Keratinocyte (primary cell): ENCODE measurements at regions not wholly inside any gene's neighbourhood (a gene's known extent, or its start where the extent isn't known, plus 50 kb on each side); places are given as distances from the start of the nearest gene placed in this dataset.
A peak's percentile ranks its signal among the peaks of the same experiment; 100 is the strongest.
"Not testable (repeated sequence)": the region's sequence is repeated elsewhere in the genome, so short reads cannot be mapped to it uniquely, and the experiment has no call there.

Experiments
- DNase-seq: peaks from one replicate; pipeline ENCODE4 v3.0.0-alpha.2; 2011; ENCODE audit warnings: low read depth, missing footprints, low spot score
- FAIRE-seq: peaks from 2 replicates; lab custom pipeline; 2011; peaks lifted over from hg19 to GRCh38; lab: Jason Lieb, UNC
- H2AFZ ChIP-seq: 2 replicates; pipeline ENCODE4 v1.6.0; 2012; ENCODE audit warnings: low read length, control low read depth, inconsistent platforms; ENCODE audit not compliant: control insufficient read depth
- H3K27ac ChIP-seq: 2 replicates; pipeline ENCODE4 v1.5.1; 2011; ENCODE audit warnings: low read length; ENCODE audit not compliant: control insufficient read depth, insufficient read depth
- H3K27me3 ChIP-seq: 3 replicates; pipeline ENCODE4 v1.6.0; 2011; ENCODE audit warnings: low read length; ENCODE audit not compliant: control insufficient read depth, insufficient read depth; ENCODE audit errors: extremely low read depth
- H3K36me3 ChIP-seq, 2 experiments: 2 replicates in 1 of 2; 3 replicates in 1 of 2; pipeline ENCODE4 v1.5.1; 2011; ENCODE audit warnings: low read length in 2 of 2, mild to moderate bottlenecking in 1 of 2; ENCODE audit not compliant: control insufficient read depth in 2 of 2, insufficient read depth in 2 of 2; ENCODE audit errors: extremely low read depth in 1 of 2
- H3K4me1 ChIP-seq: 3 replicates; pipeline ENCODE4 v1.5.1; 2011; ENCODE audit warnings: low read length; ENCODE audit not compliant: control insufficient read depth, insufficient read depth; ENCODE audit errors: extremely low read depth
- H3K4me2 ChIP-seq: 3 replicates; pipeline ENCODE4 v1.6.0; 2011; ENCODE audit warnings: low read depth, low read length; ENCODE audit not compliant: control insufficient read depth, insufficient read depth; ENCODE audit errors: extremely low read depth
- H3K4me3 ChIP-seq, 3 experiments: fragments of 200-600 bp in 1 of 3; sonication (generic) in 1 of 3; 2 replicates in 2 of 3; 3 replicates in 1 of 3; pipeline ENCODE4 v1.5.1; 2011 to 2016; ENCODE audit warnings: low read length in 3 of 3, mild to moderate bottlenecking in 3 of 3, control low read depth in 2 of 3, inconsistent platforms in 1 of 3, low read depth in 1 of 3, mixed read lengths in 1 of 3, mixed run types in 1 of 3, moderate library complexity in 1 of 3; ENCODE audit not compliant: control insufficient read depth in 2 of 3, insufficient read depth in 2 of 3; ENCODE audit errors: extremely low read depth in 1 of 3
- H3K79me2 ChIP-seq: 2 replicates; pipeline ENCODE4 v1.6.0; 2012; ENCODE audit warnings: low read length; ENCODE audit not compliant: control insufficient read depth, insufficient read depth
- H3K9ac ChIP-seq: 3 replicates; pipeline ENCODE4 v1.6.0; 2011; ENCODE audit warnings: low read length; ENCODE audit not compliant: control insufficient read depth, insufficient read depth; ENCODE audit errors: extremely low read depth
- H3K9me1 ChIP-seq: 3 replicates; pipeline ENCODE4 v1.6.0; 2011; ENCODE audit warnings: low read length; ENCODE audit not compliant: control insufficient read depth, insufficient read depth; ENCODE audit errors: extremely low read depth
- H3K9me3 ChIP-seq: 2 replicates; pipeline ENCODE4 v1.5.1; 2012; ENCODE audit warnings: low read depth, low read length; ENCODE audit not compliant: control insufficient read depth
- H4K20me1 ChIP-seq: 3 replicates; pipeline ENCODE4 v1.6.0; 2011; ENCODE audit warnings: low read length; ENCODE audit not compliant: control insufficient read depth, insufficient read depth; ENCODE audit errors: extremely low read depth
- EZH2 ChIP-seq: IDR thresholded peaks from one replicate; pipeline ENCODE4 v1.6.1; 2012; ENCODE audit warnings: inconsistent platforms, mild to moderate bottlenecking, low read length, moderate library complexity
- dilution Hi-C: fragments of 300-500 bp; cut with MboI; formaldehyde crosslinking; loops from one replicate; pipeline ENCODE4 v1.7.0; 2020; ENCODE audit warnings: low sequenced_read_pairs; ENCODE audit not compliant: extremely low pct_ligation_motif_present
- TF ChIP-seq, protein P1 (sequence below), 3 experiments: IDR thresholded peaks in 1 of 3; conservative IDR thresholded peaks in 1 of 3; optimal IDR thresholded peaks in 1 of 3; 2 replicates in 2 of 3; 3 replicates in 1 of 3; pipeline versions ENCODE3 to v1.5.1; 2011; ENCODE audit warnings: low read length in 3 of 3, mild to moderate bottlenecking in 3 of 3, moderate library complexity in 2 of 3, control low read depth in 1 of 3, inconsistent platforms in 1 of 3; ENCODE audit not compliant: insufficient read depth in 2 of 3; ENCODE audit errors: extremely low read depth in 1 of 3

DNA sequence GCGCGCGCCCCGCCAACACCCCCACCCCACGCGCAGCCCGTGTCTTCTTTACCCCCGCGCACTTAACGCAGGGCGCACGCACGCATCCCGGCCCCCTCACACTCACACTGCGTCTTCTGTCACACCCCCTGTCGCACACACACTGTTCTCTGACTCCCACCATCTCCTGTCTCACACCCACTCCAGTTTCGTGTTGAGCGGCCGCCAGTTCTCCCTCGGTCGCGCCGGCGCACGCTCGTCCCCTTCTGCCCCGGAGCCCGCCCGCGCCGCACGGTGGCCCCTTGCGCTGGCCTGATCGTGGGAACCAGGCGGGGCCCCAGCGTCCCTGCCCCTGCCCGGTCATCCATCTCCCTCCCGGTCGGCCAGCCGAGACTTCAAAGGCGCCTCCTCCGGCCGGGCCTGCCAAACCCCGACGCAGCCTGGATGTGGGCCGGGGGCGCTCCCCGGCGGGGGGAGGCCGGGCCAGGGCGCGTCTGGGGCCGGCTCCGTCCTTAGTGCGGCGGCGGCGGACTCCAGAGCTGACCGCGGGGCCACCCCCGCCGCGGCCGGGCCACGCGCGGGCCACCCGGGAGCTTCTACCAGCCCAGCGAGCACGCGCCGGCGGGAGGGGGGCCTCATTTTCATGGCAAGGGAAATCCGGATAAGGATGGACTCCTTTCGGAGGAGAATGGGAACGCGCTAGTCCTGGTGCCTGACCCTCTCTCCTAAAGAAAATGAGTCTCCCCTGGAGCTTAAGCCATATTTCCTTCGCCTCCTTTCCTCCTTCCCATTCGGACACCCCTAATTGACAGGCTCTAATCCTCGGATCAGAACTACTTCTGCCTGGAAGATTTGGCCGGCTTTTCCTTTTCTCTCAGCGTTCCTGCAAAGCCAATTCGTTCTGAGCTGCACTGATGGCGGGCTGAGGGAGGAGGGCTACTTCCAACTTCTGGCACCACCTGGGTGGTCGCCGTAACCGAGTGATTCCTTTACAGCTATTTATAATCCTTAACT is 82.0 kb upstream of the HMGA2 start:
- H3K9ac ChIP-seq: peak overlapping the region; percentile 80
- H3K27ac ChIP-seq: peak overlapping the region; percentile 54
- H3K4me3 ChIP-seq: peak overlapping the region; percentile 70 to 77 (median 71)
- H3K9me1 ChIP-seq: no peaks in the 10 kb centered on the region
- H3K4me2 ChIP-seq: peak overlapping the region; percentile 83
- FAIRE-seq: no peak
- dilution Hi-C loops: no loop called here
- H3K9me3 ChIP-seq: no peaks in the 10 kb centered on the region
- TF ChIP-seq, protein P1, sequence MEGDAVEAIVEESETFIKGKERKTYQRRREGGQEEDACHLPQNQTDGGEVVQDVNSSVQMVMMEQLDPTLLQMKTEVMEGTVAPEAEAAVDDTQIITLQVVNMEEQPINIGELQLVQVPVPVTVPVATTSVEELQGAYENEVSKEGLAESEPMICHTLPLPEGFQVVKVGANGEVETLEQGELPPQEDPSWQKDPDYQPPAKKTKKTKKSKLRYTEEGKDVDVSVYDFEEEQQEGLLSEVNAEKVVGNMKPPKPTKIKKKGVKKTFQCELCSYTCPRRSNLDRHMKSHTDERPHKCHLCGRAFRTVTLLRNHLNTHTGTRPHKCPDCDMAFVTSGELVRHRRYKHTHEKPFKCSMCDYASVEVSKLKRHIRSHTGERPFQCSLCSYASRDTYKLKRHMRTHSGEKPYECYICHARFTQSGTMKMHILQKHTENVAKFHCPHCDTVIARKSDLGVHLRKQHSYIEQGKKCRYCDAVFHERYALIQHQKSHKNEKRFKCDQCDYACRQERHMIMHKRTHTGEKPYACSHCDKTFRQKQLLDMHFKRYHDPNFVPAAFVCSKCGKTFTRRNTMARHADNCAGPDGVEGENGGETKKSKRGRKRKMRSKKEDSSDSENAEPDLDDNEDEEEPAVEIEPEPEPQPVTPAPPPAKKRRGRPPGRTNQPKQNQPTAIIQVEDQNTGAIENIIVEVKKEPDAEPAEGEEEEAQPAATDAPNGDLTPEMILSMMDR (optimal IDR thresholded peaks at IDR 0.05 in 1 of 3, IDR thresholded peaks at IDR 0.05 in 1 of 3, conservative IDR thresholded peaks at IDR 0.05 in 1 of 3; ENCODE audit: extremely low read depth in 1 of 3, insufficient read depth in 2 of 3, low read length in 3 of 3): peak in 1 of 3 experiments; percentile 1
- TF ChIP-seq EZH2: no peak
- H3K27me3 ChIP-seq: no peaks in the 10 kb centered on the region
- DNase-seq: no peak
- H3K4me1 ChIP-seq: peaks cover 15% of the 10 kb centered on the region
- no peaks in the 10 kb centered on the region for H3K36me3 ChIP-seq
- peak overlapping the region; percentile 81 for H2AFZ ChIP-seq
- H4K20me1 ChIP-seq: no peaks in the 10 kb centered on the region
- H3K79me2 ChIP-seq: no peaks in the 10 kb centered on the region

DNA sequence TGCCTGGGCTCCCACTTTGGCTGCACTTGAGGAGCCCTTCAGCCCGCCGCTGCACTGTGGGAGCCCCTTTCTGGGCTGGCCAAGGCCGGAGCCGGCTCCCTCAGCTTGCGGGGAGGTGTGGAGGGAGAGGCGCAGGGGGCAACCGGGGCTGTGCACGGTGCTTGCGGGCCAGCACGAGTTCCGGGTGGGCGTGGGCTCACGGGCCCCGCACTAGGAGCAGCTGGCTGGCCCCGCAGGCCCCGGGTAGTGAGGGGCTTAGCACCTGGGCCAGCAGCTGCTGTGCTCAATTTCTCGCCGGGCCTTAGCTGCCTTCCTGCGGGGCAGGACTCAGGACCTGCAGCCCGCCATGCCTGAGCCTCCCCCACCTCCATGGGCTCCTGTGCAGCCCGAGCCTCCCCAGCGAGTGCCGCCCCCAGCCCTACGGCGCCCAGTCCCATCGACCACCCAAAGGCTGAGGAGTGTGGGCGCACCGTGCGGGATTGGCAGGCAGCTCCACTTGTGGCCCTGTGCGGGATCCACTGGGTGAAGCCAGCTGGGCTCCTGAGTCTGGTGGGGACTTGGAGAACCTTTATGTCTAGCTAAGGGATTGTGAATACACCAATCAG is 79.9 kb upstream of the HMGA2 start:
- H3K36me3 ChIP-seq, H3K9me3 ChIP-seq, H3K4me3 ChIP-seq, H3K27ac ChIP-seq, H2AFZ ChIP-seq, H3K9me1 ChIP-seq, H3K79me2 ChIP-seq, H3K9ac ChIP-seq, H3K27me3 ChIP-seq, DNase-seq, H3K4me2 ChIP-seq, H4K20me1 ChIP-seq, FAIRE-seq, dilution Hi-C loops: not testable (repeated sequence)
- H3K4me1 ChIP-seq: peaks cover 15% of the 10 kb centered on the region
